Thymus (tissue), 11 donors: ENCODE measurements at regions not wholly inside any gene's neighbourhood (a gene's known extent, or its start where the extent isn't known, plus 50 kb on each side); places are given as distances from the start of the nearest gene placed in this dataset.

Experiments used
- DNase-seq, 9 donors: peaks; one replicate each; pipeline ENCODE4 v3.0.0-alpha.2; 2013; ENCODE audit warnings: low spot score in 9 of 9, low read depth in 6 of 9, missing footprints in 1 of 9
- H3K27ac ChIP-seq, 2 donors: one replicate each; pipeline ENCODE4 v1.5.1; 2013; ENCODE audit warnings: control low read depth in 1 of 2, low read depth in 1 of 2, low read length in 1 of 2, mild to moderate bottlenecking in 1 of 2, moderate library complexity in 1 of 2
- H3K27me3 ChIP-seq, 2 donors: one replicate each; pipeline ENCODE4 v1.5.1; 2013; ENCODE audit warnings: low read length in 1 of 2; ENCODE audit not compliant: control insufficient read depth in 2 of 2, insufficient read depth in 1 of 2
- H3K36me3 ChIP-seq, 2 donors: one replicate each; pipeline ENCODE4 v1.5.1; 2013; ENCODE audit warnings: low read length in 1 of 2, mild to moderate bottlenecking in 1 of 2, moderate library complexity in 1 of 2; ENCODE audit not compliant: control insufficient read depth in 2 of 2, insufficient read depth in 2 of 2
- H3K4me1 ChIP-seq, 2 donors: one replicate each; pipeline ENCODE4 v1.5.1; 2013; ENCODE audit warnings: low read length in 2 of 2; ENCODE audit not compliant: control insufficient read depth in 2 of 2, insufficient read depth in 2 of 2
- H3K4me3 ChIP-seq, 2 donors: one replicate each; pipeline ENCODE4 v1.5.1; 2013; ENCODE audit warnings: low read length in 2 of 2, control low read depth in 1 of 2, mild to moderate bottlenecking in 1 of 2
- H3K9me3 ChIP-seq, 2 donors: one replicate each; pipeline ENCODE4 v1.5.1; 2013; ENCODE audit warnings: low read length in 1 of 2, mild to moderate bottlenecking in 1 of 2; ENCODE audit not compliant: control insufficient read depth in 2 of 2, insufficient read depth in 1 of 2
- WGBS: extraction: QIAGEN DNeasy Blood & Tissue Kit; methylation state at CpG from one replicate; pipeline ENCODE4 v1.1.7; 2013; 5-methylcytosine and 5-hydroxymethylcytosine counted together
- donor health status: healthy.

DNA sequence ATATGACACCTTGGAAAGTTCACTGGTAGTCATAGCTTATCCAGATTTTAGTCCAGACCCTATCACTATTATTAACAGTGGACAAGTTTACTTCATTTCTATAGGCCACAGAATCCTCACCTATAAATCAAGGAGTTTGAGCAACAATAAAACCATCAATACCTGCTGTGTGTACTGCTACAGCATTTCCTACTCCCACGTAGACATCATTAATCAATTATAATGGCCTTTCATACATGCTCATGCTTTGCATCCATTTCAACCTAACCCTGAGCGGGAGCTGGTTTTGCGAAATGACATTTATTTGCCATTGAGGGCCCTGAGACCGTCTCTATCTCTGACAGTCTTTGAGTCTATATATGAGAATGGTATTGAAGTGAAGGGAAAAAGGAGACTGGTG is 312.3 kb downstream of the FAT3 start:
- no peak overlapping the region for H3K27ac ChIP-seq
- no peak overlapping the region for H3K4me3 ChIP-seq
- H3K4me1 ChIP-seq: no peaks in the 10 kb centered on the region
- no peaks in the 10 kb centered on the region for H3K27me3 ChIP-seq
- H3K36me3 ChIP-seq: no peaks in the 10 kb centered on the region
- 85% methylated on average over 4 of the region's 4 CpGs for WGBS
- no peak for DNase-seq
- H3K9me3 ChIP-seq: no peaks in the 10 kb centered on the region

DNA sequence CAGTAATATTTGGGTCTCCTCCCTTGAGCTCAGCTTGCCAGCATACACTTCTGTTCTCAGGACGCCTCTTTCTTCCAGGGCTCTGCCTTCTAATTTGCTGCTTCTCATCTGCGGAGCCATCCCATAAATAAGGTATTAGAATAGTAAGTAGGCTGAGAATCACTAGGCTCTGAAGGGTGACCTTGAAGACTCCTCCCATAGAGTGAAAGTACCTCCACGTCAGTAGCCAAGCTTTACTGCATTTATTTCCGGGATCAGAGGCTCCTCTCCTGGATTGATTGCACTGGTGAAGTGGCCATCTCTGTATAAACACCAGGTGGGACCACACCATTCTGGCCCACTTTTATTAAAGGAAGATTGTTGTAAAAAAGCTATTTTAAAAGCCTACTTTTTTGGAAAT is 315.5 kb downstream of the FAT3 start:
- DNase-seq: no peak
- no peaks in the 10 kb centered on the region for H3K4me1 ChIP-seq
- H3K27me3 ChIP-seq: no peaks in the 10 kb centered on the region
- WGBS: 96% methylated on average over 4 of the region's 4 CpGs
- H3K36me3 ChIP-seq: no peaks in the 10 kb centered on the region
- no peak overlapping the region for H3K27ac ChIP-seq
- H3K4me3 ChIP-seq: no peak overlapping the region
- no peaks in the 10 kb centered on the region for H3K9me3 ChIP-seq

DNA sequence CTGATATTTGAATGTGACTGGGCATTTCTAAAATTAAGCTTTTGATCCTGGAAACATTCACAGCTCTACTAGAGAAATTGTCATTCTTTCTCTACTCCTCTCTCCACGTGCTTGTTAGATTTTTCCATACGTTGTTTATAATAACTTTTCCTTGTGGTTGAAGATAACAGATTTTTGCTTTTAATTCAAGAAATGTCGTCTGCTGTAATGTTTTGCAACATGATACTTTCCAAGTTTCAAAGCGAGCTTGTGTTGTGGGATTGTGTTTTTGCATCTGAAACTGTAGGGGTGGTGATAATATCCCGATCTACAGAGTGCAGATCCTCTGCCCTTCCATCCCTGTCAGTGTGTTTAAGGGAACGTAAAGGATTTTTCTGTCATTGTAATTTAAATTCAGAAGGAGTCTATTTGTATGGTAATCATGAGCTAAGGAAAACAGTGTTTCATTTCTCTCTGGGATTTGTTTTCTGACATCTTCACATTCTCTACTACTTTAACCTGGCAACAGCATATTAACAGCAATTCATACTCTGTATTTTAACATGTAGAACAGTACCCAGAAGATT is 321.4 kb downstream of the FAT3 start:
- H3K9me3 ChIP-seq: no peaks in the 10 kb centered on the region
- no peaks in the 10 kb centered on the region for H3K27me3 ChIP-seq
- no peak overlapping the region for H3K27ac ChIP-seq
- WGBS: 92% methylated on average over 6 of the region's 6 CpGs
- no peaks in the 10 kb centered on the region for H3K36me3 ChIP-seq
- no peaks in the 10 kb centered on the region for H3K4me1 ChIP-seq
- no peak overlapping the region for H3K4me3 ChIP-seq
- no peak for DNase-seq

DNA sequence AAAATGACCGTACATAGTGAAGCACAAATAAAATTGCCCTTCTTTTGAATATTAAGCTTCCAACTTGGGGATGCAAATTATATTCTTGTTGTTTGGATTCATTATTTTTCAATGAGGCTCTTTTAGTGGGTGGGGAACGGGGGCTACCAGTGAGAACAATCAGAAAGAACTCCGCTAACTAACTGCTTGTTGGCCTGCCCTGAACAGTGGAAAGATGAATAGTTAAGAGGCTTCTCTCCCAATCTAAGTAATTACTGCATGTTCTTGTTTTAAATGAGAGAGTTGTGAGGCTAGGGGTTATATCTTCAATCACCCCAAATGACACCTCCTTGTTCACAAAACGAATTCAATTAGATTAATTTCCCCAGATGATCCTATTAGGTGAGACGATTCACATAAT is 322.0 kb downstream of the FAT3 start:
- no peaks in the 10 kb centered on the region for H3K27me3 ChIP-seq
- 97% methylated on average over 5 of the region's 5 CpGs for WGBS
- no peak overlapping the region for H3K27ac ChIP-seq
- no peak for DNase-seq
- no peaks in the 10 kb centered on the region for H3K36me3 ChIP-seq
- no peaks in the 10 kb centered on the region for H3K4me1 ChIP-seq
- H3K4me3 ChIP-seq: no peak overlapping the region
- H3K9me3 ChIP-seq: no peaks in the 10 kb centered on the region

DNA sequence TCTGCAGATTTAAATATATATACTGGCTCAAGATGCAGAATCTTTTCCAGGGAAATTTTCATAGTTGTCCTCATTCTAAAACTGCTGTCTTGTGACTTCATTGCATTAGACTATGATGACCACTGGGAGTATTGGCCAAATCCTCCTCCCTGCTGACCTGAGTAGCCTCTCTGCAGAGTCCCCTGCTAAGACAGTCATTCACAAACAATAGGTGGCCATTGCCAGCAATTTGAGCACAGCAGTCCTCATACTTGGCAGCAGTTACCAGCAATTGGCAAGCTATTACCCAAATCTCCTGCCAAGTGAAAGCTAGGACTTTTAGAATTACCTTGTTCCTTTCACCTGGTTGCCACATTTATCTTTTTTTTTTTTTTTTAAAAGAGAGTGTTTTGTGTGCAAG is 325.8 kb downstream of the FAT3 start:
- no peak for DNase-seq
- Histone ChIP-seq H3K4me3 (no peak overlapping the region), H3K27ac (no peak overlapping the region), H3K9me3 (no peaks in the 10 kb centered on the region), H3K27me3 (no peaks in the 10 kb centered on the region), H3K36me3 (no peaks in the 10 kb centered on the region), H3K4me1 (no peaks in the 10 kb centered on the region)

DNA sequence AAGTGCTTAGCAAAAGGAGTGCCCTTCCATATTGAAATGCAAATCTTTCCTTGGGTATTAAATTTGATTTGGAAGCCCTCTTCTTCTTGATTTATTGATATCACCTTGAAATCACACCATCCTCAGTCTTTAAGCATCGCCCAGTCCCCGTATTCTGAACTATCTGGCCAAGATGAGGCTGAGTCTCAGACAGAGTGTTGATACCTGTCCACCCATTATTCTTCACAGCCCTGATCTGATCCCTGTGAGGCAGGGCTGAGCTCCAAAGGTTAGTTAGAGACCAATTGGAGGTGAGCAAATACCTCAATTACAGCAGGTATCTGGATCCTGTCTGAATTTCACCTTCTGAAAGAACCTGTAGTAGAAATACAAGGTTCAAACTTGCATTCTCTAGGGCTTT is 326.3 kb downstream of the FAT3 start:
- 98% methylated on average over 2 of the region's 2 CpGs for WGBS
- no peak overlapping the region for H3K27ac ChIP-seq
- H3K9me3 ChIP-seq: no peaks in the 10 kb centered on the region
- no peaks in the 10 kb centered on the region for H3K4me1 ChIP-seq
- H3K27me3 ChIP-seq: no peaks in the 10 kb centered on the region
- DNase-seq: no peak
- H3K36me3 ChIP-seq: no peaks in the 10 kb centered on the region
- no peak overlapping the region for H3K4me3 ChIP-seq

DNA sequence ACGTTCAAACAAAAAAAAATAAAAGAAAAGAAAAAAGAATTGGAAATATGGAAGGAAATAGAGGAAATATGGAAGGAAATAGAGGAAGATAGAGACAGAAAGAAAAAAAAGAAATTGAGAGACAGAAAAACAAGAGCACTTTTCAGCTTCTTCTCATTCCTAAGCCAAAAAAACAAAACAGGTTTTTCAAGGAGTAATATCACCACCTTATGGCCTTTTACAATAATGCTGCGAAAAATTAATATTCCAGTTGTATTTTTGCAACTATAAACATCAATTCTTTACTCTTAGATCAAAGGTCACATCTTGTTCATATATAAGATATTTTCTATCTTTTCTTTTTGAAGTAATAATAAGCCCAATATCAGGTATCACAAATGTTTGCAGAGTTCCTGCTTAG is 328.3 kb downstream of the FAT3 start:
- Histone ChIP-seq H3K36me3 (no peaks in the 10 kb centered on the region), H3K27me3 (no peaks in the 10 kb centered on the region), H3K27ac (no peak overlapping the region), H3K9me3 (no peaks in the 10 kb centered on the region), H3K4me3 (no peak overlapping the region), H3K4me1 (no peaks in the 10 kb centered on the region)
- WGBS: 66% methylated on average over 2 of the region's 2 CpGs
- no peak for DNase-seq

DNA sequence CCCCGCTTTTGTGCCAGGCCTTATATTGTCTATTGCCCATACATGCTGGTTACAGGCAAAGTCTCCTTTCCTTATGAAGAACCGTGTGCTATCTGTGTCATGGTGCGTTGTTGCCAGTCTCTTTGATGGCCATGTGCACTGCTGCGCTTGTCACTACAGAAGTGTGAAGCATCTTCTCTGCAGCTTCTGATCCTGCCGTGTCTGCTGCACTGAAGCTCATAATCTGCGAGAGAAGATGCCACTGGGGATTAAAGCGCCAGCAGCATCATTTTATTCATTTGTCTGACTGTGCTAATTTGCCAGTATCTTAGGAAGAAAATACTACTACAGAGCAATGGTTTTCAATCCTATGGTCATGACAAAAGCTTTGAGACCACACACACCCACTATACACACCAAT is 330.1 kb downstream of the FAT3 start:
- Histone ChIP-seq H3K4me3 (no peak overlapping the region), H3K4me1 (no peaks in the 10 kb centered on the region), H3K27ac (no peak overlapping the region), H3K36me3 (no peaks in the 10 kb centered on the region), H3K9me3 (no peaks in the 10 kb centered on the region), H3K27me3 (no peaks in the 10 kb centered on the region)
- no peak for DNase-seq
- 95% methylated on average over 7 of the region's 7 CpGs for WGBS

DNA sequence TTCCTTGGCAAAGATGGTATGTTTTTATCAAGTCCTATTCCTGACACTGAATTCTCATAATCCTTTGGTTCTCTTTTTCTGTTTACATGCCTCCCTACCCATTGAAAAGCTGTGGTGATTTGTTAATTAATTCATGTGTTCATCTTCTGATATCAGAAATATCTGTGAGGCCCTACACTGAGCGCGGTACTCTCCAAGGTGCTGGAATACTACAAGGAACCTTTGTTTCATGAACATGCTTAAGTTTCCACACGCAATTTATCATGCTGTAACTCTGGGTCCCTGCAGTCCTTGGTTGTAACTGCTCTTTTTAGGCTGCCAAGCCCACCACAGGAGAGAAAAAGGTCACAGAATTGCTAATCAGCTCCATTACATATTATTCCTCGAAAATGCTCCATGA is 331.8 kb downstream of the FAT3 start:
- Histone ChIP-seq H3K4me3 (no peak overlapping the region), H3K9me3 (no peaks in the 10 kb centered on the region), H3K27ac (no peak overlapping the region), H3K36me3 (no peaks in the 10 kb centered on the region), H3K4me1 (no peaks in the 10 kb centered on the region), H3K27me3 (no peaks in the 10 kb centered on the region)
- peak in 3 of 9 donors; percentile 2 to 26 (median 5) for DNase-seq
- WGBS: 79% methylated on average over 4 of the region's 4 CpGs

DNA sequence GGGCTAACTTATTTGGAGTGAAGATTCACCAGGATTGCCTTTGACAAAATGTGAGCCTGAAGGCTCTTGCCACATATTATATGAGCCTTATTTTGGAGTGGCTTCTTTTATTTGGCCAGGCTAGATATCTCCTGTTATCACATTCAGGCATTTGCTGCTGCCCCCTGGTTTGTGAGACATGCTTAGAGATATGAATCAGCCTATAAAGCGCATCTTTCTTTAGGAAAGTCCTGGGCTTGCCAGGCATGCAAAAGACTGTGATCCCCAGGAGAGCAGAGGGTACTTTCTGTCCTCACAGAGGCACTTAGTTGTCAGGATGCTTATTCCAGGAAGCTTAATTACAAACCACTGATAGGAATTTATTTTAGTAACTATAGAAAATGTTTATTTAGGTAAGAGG is 333.3 kb downstream of the FAT3 start:
- 95% methylated on average over 1 of the region's 1 CpG for WGBS
- no peak for DNase-seq
- Histone ChIP-seq H3K36me3 (no peaks in the 10 kb centered on the region), H3K27me3 (no peaks in the 10 kb centered on the region), H3K4me1 (no peaks in the 10 kb centered on the region), H3K9me3 (no peaks in the 10 kb centered on the region), H3K4me3 (no peak overlapping the region), H3K27ac (no peak overlapping the region)
